ENCODE measurements at regions not wholly inside any gene's neighbourhood (a gene's known extent, or its start where the extent isn't known, plus 50 kb on each side); places are given as distances from the start of the nearest gene placed in this dataset.

- no peaks in the 10 kb centered on the region for H3K36me3 ChIP-seq (ENCODE audit: control insufficient read depth, insufficient read depth, low read length)
- no peak for DNase-seq (ENCODE audit: extremely low read depth, insufficient read length)
- no peaks in the 10 kb centered on the region for H3K27me3 ChIP-seq (replicated peaks; ENCODE audit: control insufficient read depth, insufficient read depth, low read length)
- no peak for TF ChIP-seq CTCF (IDR thresholded peaks at IDR 0.05; ENCODE audit: insufficient read depth, low read length, poor library complexity, severe bottlenecking)
- H3K4me3 ChIP-seq (replicated peaks; ENCODE audit: low read depth, low read length): no peak overlapping the region
These were observed 307.8 kb downstream of the MN1 start for GRCh38 chr22:27493796-27494195.

GRCh38 chr22:27494785-27495184, 306.8 kb downstream of the MN1 start:
- no peak for DNase-seq (ENCODE audit: extremely low read depth, insufficient read length)
- Histone ChIP-seq H3K36me3 (ENCODE audit: control insufficient read depth, insufficient read depth, low read length) (no peaks in the 10 kb centered on the region), H3K4me3 (replicated peaks; ENCODE audit: low read depth, low read length) (no peak overlapping the region), H3K27me3 (replicated peaks; ENCODE audit: control insufficient read depth, insufficient read depth, low read length) (no peaks in the 10 kb centered on the region)
- TF ChIP-seq CTCF (IDR thresholded peaks at IDR 0.05; ENCODE audit: insufficient read depth, low read length, poor library complexity, severe bottlenecking): no peak

GRCh38 chr22:27495325-27495724, 306.2 kb downstream of the MN1 start:
- no peak for DNase-seq (ENCODE audit: extremely low read depth, insufficient read length)
- no peak overlapping the region for H3K4me3 ChIP-seq (replicated peaks; ENCODE audit: low read depth, low read length)
- H3K27me3 ChIP-seq (replicated peaks; ENCODE audit: control insufficient read depth, insufficient read depth, low read length): no peaks in the 10 kb centered on the region
- no peaks in the 10 kb centered on the region for H3K36me3 ChIP-seq (ENCODE audit: control insufficient read depth, insufficient read depth, low read length)
- no peak for TF ChIP-seq CTCF (IDR thresholded peaks at IDR 0.05; ENCODE audit: insufficient read depth, low read length, poor library complexity, severe bottlenecking)

- H3K4me3 ChIP-seq (replicated peaks; ENCODE audit: low read depth, low read length): no peak overlapping the region
- no peaks in the 10 kb centered on the region for H3K36me3 ChIP-seq (ENCODE audit: control insufficient read depth, insufficient read depth, low read length)
- H3K27me3 ChIP-seq (replicated peaks; ENCODE audit: control insufficient read depth, insufficient read depth, low read length): no peaks in the 10 kb centered on the region; the same call in 1 of the 2 replicates
- no peak for DNase-seq (ENCODE audit: extremely low read depth, insufficient read length)
- no peak for TF ChIP-seq CTCF (IDR thresholded peaks at IDR 0.05; ENCODE audit: insufficient read depth, low read length, poor library complexity, severe bottlenecking)
These were observed 302.4 kb downstream of the MN1 start for GRCh38 chr22:27499121-27499520.

GRCh38 chr22:27501191-27501936, 300.2 kb downstream of the MN1 start:
- H3K36me3 ChIP-seq (ENCODE audit: control insufficient read depth, insufficient read depth, low read length): no peaks in the 10 kb centered on the region
- TF ChIP-seq CTCF (IDR thresholded peaks at IDR 0.05; ENCODE audit: insufficient read depth, low read length, poor library complexity, severe bottlenecking): no peak
- H3K27me3 ChIP-seq (replicated peaks; ENCODE audit: control insufficient read depth, insufficient read depth, low read length): no peaks in the 10 kb centered on the region; the same call in 1 of the 2 replicates
- H3K4me3 ChIP-seq (replicated peaks; ENCODE audit: low read depth, low read length): no peak overlapping the region
- DNase-seq (ENCODE audit: extremely low read depth, insufficient read length): no peak

Data from GM06990 (cell line).